ENCODE measurements at regions not wholly inside any gene's neighbourhood (a gene's known extent, or its start where the extent isn't known, plus 50 kb on each side); places are given as distances from the start of the nearest gene placed in this dataset.

DNA sequence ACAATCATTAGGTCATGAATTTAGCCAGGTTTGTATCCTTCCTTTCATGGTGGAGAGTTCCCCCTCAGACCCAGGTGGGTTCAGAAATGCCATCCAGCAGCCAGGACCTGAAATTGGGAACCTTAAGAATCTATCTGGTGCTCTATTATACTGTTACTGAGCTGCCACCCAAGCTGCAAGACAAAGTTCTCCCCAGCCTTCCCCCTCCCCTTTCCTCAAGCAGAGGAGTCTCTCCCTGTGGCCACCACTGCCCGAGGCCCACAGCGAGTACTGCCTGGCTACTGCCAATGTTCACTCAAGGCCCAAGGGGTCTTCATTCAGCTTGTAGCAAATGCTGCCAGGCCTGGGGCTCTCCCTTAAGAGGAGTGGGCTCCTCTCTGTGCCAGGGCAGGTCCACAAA, 133.8 kb downstream of the TMEM38B start:
- no peak for DNase-seq (ENCODE audit: low spot score)

GRCh38 chr9:105828596-105829213, 134.4 kb downstream of the TMEM38B start:
- DNase-seq (ENCODE audit: low spot score) = no peak

DNA sequence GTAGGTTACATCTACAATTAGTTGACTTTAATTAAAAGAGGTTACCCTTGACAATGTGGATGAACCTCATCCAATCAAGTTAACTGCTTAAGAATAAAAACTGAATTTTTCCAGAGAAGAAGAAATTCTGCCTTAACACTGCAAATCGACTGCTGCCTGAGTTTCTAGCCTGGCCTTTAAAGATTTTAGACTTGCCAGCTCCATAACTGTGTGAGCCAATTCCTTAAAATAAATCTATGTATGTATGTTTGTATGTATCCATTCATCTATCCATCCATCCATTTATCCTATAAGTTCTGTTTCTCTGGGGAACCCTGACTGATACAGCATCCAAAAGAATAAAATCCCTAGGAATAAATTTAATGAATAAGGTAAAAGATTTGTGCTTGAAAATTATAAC, 136.1 kb downstream of the TMEM38B start:
- no peak for DNase-seq (ENCODE audit: low spot score)

DNA sequence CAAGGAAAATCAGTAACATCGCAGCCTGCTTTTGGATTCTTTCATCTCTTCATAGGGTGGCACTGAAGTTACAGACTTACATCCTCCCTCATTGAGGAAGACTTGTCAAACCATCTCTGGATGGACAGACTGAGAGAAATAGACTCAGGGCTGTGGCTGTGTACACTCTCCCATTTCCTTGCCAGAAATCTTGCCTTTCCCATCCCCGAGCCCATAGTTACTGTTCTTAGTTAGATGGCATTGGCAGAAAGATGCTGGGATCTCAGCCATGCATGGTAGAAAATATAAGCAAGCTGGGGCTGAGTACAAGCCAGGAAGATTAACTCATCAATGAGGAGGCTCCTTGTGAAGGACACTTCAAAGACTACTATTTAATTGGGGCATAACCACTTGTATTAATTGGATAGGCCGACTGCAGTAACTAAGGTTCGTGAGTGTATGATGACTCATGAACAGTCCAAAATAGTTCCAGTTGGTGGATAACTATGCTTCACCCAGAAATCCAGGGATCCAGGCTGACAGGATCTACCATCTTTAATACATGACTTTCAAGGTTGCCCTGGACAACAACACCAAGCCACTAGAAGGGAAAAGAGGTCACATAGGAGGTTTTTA, 137.9 kb downstream of the TMEM38B start:
- no peak for DNase-seq (ENCODE audit: low spot score)

DNA sequence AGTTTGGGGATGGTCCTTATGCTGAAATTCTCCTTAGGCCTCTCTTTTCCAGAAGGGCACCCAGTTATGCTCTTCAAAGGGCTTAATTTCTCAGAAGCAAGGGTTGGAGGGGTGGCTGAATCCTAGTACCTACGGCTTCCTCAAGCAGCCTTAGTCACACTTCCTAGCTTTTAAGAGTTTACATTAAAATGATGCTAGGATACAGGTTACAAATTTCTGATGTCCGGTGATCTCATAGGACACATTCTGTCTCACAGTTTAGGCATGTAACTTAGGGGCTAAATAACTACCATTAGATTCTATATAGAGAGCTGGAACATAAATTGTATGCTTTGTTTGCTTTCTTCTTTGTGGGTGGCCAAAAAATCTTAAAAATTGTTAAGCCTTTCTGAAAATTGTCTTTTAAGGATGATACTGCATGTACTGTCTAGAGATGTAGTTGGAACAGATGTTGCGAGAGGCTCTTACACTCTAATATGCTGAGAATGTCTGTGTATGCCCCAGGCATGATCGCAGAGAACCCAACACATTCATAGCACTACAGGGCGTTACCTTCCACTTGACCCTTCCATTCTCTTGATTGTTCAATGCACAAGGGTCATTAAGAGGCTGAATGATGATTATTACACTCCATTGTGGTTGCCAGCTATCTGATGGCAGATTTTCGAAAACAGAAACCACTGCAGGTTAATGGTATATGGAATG, 139.1 kb downstream of the TMEM38B start:
- DNase-seq (ENCODE audit: low spot score) = no peak

DNA sequence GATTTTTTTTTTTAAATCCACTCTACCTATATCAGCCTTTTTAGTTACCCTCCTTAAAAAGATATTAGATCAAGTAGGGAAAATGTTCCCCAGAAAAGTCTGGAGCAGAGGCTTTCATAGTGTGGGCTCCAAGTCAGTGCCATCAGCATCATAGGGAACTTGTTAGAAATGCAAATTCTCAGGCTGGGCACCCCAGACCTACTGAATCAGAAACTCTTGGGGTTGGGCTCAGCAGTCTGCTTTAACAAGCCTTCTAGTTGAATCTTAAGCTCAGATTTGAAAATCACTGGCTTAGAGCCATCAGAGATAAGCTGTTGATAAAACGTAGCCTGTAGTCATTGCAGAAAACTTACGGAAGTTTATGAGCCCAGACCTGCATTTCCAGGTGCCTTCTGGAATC, 140.1 kb downstream of the TMEM38B start:
- DNase-seq (ENCODE audit: low spot score) = no peak

DNA sequence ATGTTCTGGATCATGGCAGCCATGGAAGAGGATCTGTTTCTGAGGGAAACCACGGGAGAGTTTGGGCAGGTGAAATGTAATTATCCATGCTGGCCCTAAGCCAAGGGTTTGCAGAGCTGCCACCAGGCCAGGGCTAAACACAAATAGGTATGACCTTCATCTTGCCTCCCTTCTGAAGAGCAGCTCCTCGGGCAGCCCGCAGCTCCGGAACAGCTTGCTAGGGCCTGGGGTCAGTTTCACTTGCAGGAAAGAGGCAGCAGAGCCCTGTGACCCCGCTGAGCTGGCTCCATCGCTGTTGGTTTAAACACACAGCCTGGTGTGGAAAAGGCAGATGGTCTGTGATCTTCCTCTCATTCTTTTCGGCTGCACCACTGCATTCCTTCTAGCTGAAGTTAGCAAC, 141.4 kb downstream of the TMEM38B start:
- DNase-seq (ENCODE audit: low spot score) = no peak

DNA sequence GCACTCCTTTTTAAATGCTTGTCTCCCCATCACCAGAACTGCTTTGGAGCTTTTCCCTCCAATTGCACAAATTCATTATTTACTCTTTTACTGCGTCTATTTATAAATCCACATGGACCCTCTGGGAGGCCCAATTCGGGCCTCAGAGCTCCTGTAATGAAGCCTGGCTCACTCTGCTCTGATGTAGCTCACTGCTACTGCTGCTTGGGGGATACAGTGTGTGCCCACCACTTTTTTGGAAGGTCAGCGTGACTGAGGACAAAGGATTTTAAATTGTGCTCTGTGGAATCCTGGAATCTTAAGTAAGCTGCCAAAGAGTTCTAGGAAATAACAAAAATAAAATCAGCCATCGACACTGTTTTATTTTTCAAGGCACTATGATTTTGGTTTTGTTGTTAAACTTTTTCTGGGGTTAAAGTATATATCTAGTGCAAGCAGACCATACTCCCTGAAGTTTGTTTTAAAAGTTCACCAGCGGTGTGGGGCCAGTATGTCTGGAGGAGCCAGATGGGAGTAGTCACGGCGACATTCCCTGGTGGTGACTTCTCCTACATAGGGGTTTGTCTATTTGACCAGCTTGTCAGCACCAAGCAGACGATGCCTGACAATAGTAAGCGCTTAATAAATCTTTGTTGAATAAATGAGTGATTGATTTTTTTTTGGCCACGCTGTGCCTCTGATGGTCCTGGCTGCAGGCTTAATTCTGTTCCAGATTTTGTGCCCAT, 142.8 kb downstream of the TMEM38B start:
- DNase-seq (ENCODE audit: low spot score) = no peak

- no peak for DNase-seq (ENCODE audit: low spot score)
These were observed 147.2 kb downstream of the TMEM38B start for GRCh38 chr9:105841562-105841961.

DNA sequence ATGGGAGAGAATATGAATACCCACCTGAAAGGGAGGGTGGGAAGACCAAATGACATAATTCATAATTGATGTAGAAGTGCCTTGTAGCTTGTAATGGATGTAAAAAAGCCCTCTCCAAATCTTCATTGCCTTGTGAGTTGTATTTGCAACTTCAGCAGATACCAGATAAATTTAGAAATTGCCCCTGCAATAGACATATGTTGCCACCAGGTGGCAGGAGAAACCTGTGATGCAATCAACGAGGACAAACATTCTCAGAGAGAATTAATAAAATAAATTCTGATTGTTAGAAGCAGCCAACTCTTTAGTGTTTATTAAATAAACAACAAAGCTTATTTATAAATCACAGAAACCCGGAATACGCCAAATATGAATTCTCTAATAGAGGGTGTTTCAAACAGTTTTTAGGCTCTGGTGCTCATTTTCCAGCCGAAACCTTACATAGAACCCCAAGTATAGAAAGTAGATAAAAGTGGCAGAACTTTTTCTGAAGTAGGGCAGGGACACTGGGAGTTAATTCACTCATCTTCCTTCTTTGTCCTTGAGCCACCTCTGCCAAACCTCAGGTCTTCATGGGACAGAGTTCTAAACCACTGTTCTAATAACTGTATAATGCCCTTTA, 147.8 kb downstream of the TMEM38B start:
- DNase-seq (ENCODE audit: low spot score) = no peak

DNA sequence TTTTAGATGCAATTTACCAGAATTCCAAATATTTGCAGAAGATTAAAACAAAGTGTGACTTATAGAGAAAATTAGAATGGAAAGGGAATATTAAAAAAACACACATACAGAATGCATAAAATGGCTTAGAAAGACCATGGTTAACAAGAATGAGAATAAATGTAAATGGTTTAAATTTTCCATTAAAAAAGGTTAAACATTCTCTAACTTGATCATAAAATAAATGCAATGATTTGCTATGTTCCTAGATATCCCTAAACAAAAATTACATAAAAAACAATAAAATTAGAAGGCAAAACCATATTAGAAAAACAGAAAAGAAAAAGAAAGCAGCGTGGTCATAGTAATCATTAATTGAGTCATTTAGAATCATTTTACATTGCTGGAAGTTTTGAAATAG, 152.5 kb downstream of the TMEM38B start:
- DNase-seq (ENCODE audit: low spot score) = no peak

DNA sequence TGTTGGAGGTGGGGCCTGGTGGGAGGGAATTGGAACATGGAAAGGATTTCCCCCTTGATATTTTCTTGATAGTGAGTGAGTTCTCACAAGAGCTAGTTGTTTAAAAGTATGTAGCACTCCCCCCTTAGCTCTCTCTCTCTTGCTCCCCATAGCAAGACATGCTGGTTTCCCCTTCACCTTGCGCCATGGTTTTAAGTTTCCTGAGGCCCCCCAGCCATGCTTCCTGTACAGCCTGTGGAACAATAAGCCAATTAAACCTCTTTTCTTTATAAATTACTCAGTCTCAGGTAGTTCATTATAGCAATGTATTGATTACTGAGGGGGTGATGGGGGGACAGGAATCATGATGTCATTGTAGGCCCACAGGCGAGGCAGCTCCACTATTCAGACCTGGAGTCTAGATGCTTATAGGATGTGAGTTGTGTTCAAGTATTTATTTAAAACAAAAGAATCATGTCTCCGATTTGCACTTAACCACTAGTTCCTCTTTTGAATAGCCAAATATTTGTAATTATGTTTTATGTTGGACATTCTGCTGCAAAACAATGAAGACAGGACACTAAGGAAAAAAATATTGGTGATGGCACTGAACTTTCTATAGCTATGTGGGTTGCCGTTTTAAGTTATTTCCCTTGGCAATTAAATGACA, 156.6 kb downstream of the TMEM38B start:
- DNase-seq (ENCODE audit: low spot score) = no peak

GRCh38 chr9:105854026-105854782, 159.9 kb downstream of the TMEM38B start:
- no peak for DNase-seq (ENCODE audit: low spot score)

DNA sequence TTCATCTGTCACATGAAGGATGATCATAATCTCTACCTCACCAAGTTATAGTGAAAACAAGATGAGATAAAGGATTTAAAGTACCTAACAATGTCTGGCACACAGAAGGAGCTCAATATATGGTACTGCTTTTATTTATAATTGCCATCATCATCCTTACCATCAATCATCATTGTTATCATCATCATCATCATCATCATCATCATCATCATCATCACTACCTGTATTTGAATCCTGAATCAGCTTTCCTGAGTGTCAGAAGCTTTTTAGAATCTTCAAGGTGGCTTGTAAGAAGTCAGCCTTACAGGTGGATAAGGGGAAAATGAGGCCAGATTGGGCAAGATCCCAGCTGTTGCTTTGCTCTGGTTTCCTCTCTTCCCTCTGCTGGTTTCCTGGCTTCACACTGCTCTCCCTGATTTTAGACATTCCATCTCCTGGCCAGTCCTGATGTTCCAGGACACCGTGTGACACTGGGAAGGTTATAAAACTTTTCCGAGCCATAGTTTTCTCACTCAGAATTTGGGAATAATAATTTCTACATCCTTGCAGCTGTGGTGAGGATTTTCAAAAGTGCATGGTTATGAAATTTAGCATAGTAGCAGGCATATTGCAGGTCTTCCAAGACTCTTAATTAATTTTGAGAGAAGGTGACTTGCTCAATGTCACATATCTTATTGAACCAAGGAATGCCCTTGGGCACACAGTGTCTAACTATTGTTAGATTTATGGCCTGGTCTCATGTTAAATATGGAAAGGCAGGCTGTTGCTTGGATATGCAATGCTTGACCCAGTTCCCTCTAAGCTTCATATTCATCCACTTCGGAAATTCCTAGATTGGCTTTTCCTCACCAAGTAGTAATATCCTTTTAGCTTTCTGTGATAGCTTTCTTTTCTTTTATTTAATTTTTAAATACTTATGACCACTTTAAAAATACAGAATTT, 160.7 kb downstream of the TMEM38B start:
- DNase-seq (ENCODE audit: low spot score) = no peak

DNA sequence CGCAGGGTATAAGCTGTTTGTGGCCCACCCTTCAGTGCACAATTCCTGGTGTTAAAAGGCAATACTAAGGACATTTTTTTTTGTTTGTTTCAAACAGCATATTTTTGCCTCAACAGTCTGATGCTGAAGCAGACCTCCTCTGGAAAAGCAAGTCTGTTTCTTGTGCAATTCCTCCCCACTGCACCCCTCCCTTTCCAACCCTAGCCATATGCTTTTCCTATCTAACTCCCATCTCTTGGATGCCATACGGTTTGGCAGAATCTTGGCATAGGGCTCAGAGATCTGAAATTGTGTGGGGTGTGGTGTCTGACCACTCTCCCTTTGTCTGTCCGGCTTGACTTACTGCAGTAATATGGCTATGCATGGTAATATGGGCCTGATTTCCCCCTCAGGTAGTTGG, 161.6 kb downstream of the TMEM38B start:
- no peak for DNase-seq (ENCODE audit: low spot score)

DNA sequence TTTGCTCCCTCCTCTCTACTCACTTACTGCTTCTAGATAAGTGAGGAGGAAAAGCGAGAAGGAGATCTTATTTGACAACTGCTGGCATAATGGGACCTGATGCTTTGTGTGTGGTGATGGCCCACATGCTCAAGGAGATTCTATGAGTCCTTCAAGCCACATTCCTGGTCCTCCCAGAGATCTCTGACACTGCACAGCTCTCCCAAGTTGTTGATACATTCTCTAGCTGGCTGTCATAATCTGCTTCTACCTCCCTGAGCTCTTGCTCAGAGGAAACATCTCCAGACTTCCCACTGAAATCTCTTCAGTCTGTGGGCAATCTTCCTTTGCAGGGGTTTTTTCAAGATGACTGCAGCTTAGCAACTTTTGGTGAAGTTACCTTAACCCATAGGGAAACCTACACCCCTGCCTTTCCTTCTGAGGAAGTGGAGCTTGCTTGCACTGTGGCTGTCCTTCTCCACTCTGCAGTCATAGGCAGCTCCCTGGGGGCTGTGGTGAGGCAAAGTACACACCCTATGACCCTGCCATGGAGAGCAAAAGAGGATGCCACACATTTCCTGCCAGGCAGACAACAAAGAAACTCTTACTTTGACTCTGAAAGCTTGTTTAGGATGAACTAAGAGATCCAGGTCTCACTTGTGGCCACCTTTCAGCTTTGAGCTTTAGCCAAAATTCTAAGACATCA, 163.8 kb downstream of the TMEM38B start:
- DNase-seq (ENCODE audit: low spot score) = no peak

DNA sequence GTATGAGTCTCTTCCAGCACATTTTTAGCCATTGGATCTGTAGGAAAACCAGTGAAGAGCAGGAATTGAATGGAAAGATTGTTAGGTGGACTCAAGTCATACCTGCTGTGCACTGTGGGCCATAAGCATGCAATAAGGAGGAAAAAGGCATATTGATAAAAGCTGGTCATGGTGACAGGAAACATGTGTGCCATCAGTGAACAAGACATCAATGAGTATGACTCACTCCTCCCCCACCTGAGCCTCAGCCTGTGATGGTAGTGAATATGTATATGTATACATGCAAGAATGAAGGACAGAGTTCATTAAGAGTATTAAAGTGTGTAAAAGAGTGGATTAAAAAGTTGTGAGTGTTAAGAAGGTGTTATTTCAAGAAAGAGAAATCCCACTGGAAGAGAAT, 164.5 kb downstream of the TMEM38B start:
- DNase-seq (ENCODE audit: low spot score) = no peak

GRCh38 chr9:105859428-105860091, 165.2 kb downstream of the TMEM38B start:
- no peak for DNase-seq (ENCODE audit: low spot score)

DNA sequence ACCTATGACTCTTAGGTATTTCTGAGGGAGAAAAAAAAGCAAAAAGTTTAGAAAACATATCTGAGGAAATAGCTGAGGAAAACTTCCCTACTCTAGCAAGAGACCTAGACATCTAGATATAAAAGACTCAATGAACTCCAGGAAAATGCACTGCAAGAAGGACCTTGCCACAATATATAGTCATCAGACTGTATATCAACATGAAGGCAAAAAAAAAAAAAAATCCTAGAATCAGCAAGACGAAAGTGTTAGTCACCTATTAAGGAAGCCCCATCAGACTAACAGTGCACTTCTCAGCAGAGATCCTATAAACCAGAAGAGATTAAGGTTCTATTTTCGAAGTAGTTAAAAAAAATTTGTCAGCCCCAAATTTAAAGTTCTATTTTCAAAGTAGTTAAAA, 166.2 kb downstream of the TMEM38B start:
- no peak for DNase-seq (ENCODE audit: low spot score)

Data from ureter (tissue), 1 donor.